Endothelial cell of umbilical vein (primary cell): ENCODE measurements at regions not wholly inside any gene's neighbourhood (a gene's known extent, or its start where the extent isn't known, plus 50 kb on each side); places are given as distances from the start of the nearest gene placed in this dataset.

Source experiments
- BruUV-seq: library from RNA; stranded (reverse); fragments of 400-500 nt; replicated peaks from 2 replicates; lab custom pipeline; 2021; lab: Mats Ljungman, UMichigan
- CTCF ChIA-PET: fragments of 300-600, 350-600 bp; sonication (Branson Sonifier 250); formaldehyde crosslinking; loops from one replicate; lab custom pipeline; 2021; ENCODE audit warnings: antibody characterized with exemption, inconsistent platforms; lab: Charles Lee
- POLR2A ChIA-PET: fragments of 300-600, 350-600 bp; sonication (Branson Sonifier 250); formaldehyde crosslinking; loops from one replicate; lab custom pipeline; 2021; ENCODE audit warnings: antibody characterized with exemption, inconsistent platforms; lab: Charles Lee
- DNase-seq: peaks from one replicate; pipeline ENCODE4 v3.0.0-alpha.2; 2011; ENCODE audit warnings: low read depth, low spot score
- FAIRE-seq: peaks from 2 replicates; lab custom pipeline; 2011; peaks lifted over from hg19 to GRCh38; lab: Jason Lieb, UNC
- H2AFZ ChIP-seq: 2 replicates; pipeline ENCODE4 v1.6.0; 2012; ENCODE audit warnings: low read depth, low read length, control low read depth, inconsistent platforms
- H3K27ac ChIP-seq: 2 replicates; pipeline ENCODE4 v1.5.1; 2011; ENCODE audit warnings: low read depth, mild to moderate bottlenecking, control low read depth, low read length, moderate library complexity; ENCODE audit not compliant: insufficient read depth
- H3K27me3 ChIP-seq, 2 experiments: 2 replicates each; pipeline versions ENCODE4 v1.6.0 to v1.6.1; 2011; ENCODE audit warnings: low read length in 2 of 2, mixed read lengths in 1 of 2; ENCODE audit not compliant: control insufficient read depth in 2 of 2, insufficient read depth in 2 of 2
- H3K36me3 ChIP-seq, 2 experiments: 2 replicates in 1 of 2; 3 replicates in 1 of 2; pipeline ENCODE4 v1.5.1; 2011; ENCODE audit warnings: low read length in 2 of 2, mild to moderate bottlenecking in 1 of 2, moderate library complexity in 1 of 2; ENCODE audit not compliant: control insufficient read depth in 2 of 2, insufficient read depth in 2 of 2; ENCODE audit errors: extremely low read depth in 1 of 2
- H3K4me1 ChIP-seq: 3 replicates; pipeline ENCODE4 v1.5.1; 2011; ENCODE audit warnings: mild to moderate bottlenecking, low read length; ENCODE audit not compliant: control insufficient read depth, insufficient read depth; ENCODE audit errors: extremely low read depth
- H3K4me2 ChIP-seq: 2 replicates; pipeline ENCODE4 v1.6.1; 2011; ENCODE audit warnings: low read length, control low read depth, mixed read lengths; ENCODE audit not compliant: insufficient read depth
- H3K4me3 ChIP-seq, 3 experiments: fragments of 200-600 bp in 1 of 3; sonication (generic), shearing (Covaris generic) in 1 of 3; replicated peaks in 1 of 3; 2 replicates each; pipeline ENCODE4 v1.5.1; 2011 to 2016; ENCODE audit warnings: control low read depth in 3 of 3, low read length in 3 of 3, mild to moderate bottlenecking in 2 of 3, inconsistent platforms in 1 of 3, low read depth in 1 of 3, moderate library complexity in 1 of 3; ENCODE audit not compliant: insufficient read depth in 1 of 3
- H3K79me2 ChIP-seq: 2 replicates; pipeline ENCODE4 v1.6.0; 2012; ENCODE audit warnings: low read length, inconsistent platforms; ENCODE audit not compliant: control insufficient read depth, insufficient read depth
- H3K9ac ChIP-seq: replicated peaks from 2 replicates; pipeline ENCODE3; 2011; ENCODE audit warnings: low read length, control low read depth; ENCODE audit not compliant: insufficient read depth; ENCODE audit errors: extremely low read depth
- H3K9me1 ChIP-seq: replicated peaks from 3 replicates; pipeline ENCODE4 v1.6.0; 2011; ENCODE audit warnings: mild to moderate bottlenecking, low read length; ENCODE audit not compliant: control insufficient read depth, insufficient read depth; ENCODE audit errors: extremely low read depth
- H3K9me3 ChIP-seq: replicated peaks from 2 replicates; pipeline ENCODE4 v1.5.1; 2012; ENCODE audit warnings: low read length, inconsistent platforms; ENCODE audit not compliant: control insufficient read depth, insufficient read depth
- H4K20me1 ChIP-seq: replicated peaks from 2 replicates; pipeline ENCODE3; 2011; ENCODE audit warnings: mild to moderate bottlenecking, low read length; ENCODE audit not compliant: control insufficient read depth, insufficient read depth; ENCODE audit errors: extremely low read depth
- CTCF ChIP-seq, 2 donors: IDR thresholded peaks; 1 replicate in 1 of 2; 2 replicates in 1 of 2; pipeline ENCODE4 v1.5.1; 2011; ENCODE audit warnings: low read length in 2 of 2, mild to moderate bottlenecking in 2 of 2, moderate library complexity in 2 of 2, control low read depth in 1 of 2, inconsistent platforms in 1 of 2, low read depth in 1 of 2; ENCODE audit not compliant: insufficient read depth in 1 of 2; ENCODE audit errors: extremely low read depth in 1 of 2
- EZH2 ChIP-seq: IDR thresholded peaks from 2 replicates; pipeline ENCODE4 v1.6.1; 2012; ENCODE audit warnings: borderline replicate concordance, low read depth, mild to moderate bottlenecking, moderate library complexity, low read length, inconsistent platforms; ENCODE audit not compliant: severe bottlenecking
- FOS ChIP-seq: IDR thresholded peaks from 2 replicates; pipeline ENCODE4 v1.6.1; 2011; ENCODE audit warnings: mild to moderate bottlenecking, low read length, moderate library complexity, borderline replicate concordance; ENCODE audit not compliant: insufficient read depth
- GATA2 ChIP-seq: IDR thresholded peaks from 2 replicates; pipeline ENCODE4 v1.7.0; 2011; ENCODE audit warnings: low read depth, mild to moderate bottlenecking, moderate library complexity, mixed read lengths, low read length; ENCODE audit not compliant: insufficient read length, insufficient read depth
- JUN ChIP-seq: IDR thresholded peaks from 2 replicates; pipeline ENCODE4 v1.6.1; 2011; ENCODE audit warnings: borderline replicate concordance, low read depth; ENCODE audit not compliant: insufficient read length, insufficient read depth
- MAX ChIP-seq: IDR thresholded peaks from 2 replicates; pipeline ENCODE4 v1.6.1; 2011; ENCODE audit not compliant: insufficient read depth, insufficient read length
- MYC ChIP-seq: IDR thresholded peaks from one replicate; pipeline ENCODE4 v1.6.1; 2011; ENCODE audit warnings: mild to moderate bottlenecking, low read depth, low read length
- POLR2A ChIP-seq: IDR thresholded peaks from 2 replicates; pipeline ENCODE4 v1.6.1; 2012; ENCODE audit warnings: low read depth, mild to moderate bottlenecking, control low read depth, low read length
- POLR2AphosphoS5 ChIP-seq: IDR thresholded peaks from 2 replicates; pipeline ENCODE4 v1.6.1; 2012; ENCODE audit warnings: low read depth, mild to moderate bottlenecking, control low read depth, low read length, moderate library complexity; ENCODE audit not compliant: insufficient read depth
- dilution Hi-C: fragments of 300-500 bp; cut with MboI; formaldehyde crosslinking; loops from one replicate; pipeline ENCODE4 v1.15.0; 2019; ENCODE audit warnings: low sequenced_read_pairs; ENCODE audit not compliant: extremely low pct_ligation_motif_present
- intact Hi-C: fragments of 100-400 bp; cut with micrococcal nuclease; formaldehyde crosslinking; loops from one replicate; pipeline ENCODE4 v1.10.0; 2022

- Histone ChIP-seq H3K4me1 (no peaks in the 10 kb centered on the region), H3K79me2 (no peaks in the 10 kb centered on the region), H3K27me3 (peaks cover 5 to 7% of the 10 kb centered on the region in 2 experiments), H4K20me1 (no peaks in the 10 kb centered on the region), H3K9me1 (no peaks in the 10 kb centered on the region), H2AFZ (no peak overlapping the region), H3K9ac (no peak overlapping the region), H3K27ac (no peak overlapping the region), H3K4me3 (no peak overlapping the region), H3K36me3 (no peaks in the 10 kb centered on the region), H3K4me2 (no peak overlapping the region), H3K9me3 (no peaks in the 10 kb centered on the region)
- BruUV-seq, result no TSS peak
- CTCF ChIA-PET, result interaction anchor here (1.7 to 1.9 kb wide), 2 partner anchors 12 to 15 kb away, joined by 6 to 7 read pairs; no protein-coding TSS in a partner anchor
- intact Hi-C loops (loop anchor here (5.0 kb wide), 1 partner anchor 611 kb away; the partner anchor contains the start of gene ZNF521), dilution Hi-C loops (no loop called here)
- POLR2A ChIA-PET, result no interaction called here
- DNase-seq (no peak), FAIRE-seq (no peak)
- TF ChIP-seq FOS (no peak), POLR2AphosphoS5 (no peak), MYC (no peak), GATA2 (no peak), EZH2 (no peak), CTCF (IDR thresholded peaks at IDR 0.05; ENCODE audit: extremely low read depth in 1 of 2, insufficient read depth in 1 of 2, low read depth in 1 of 2, low read length in 2 of 2) (no peak), JUN (no peak), MAX (no peak), POLR2A (no peak)
Measured at GRCh38 chr18:24741321-24741720, 280.9 kb downstream of the HRH4 start.
